B cell (primary cell): ENCODE measurements at regions not wholly inside any gene's neighbourhood (a gene's known extent, or its start where the extent isn't known, plus 50 kb on each side); places are given as distances from the start of the nearest gene placed in this dataset.

Experiments
- ATAC-seq: fragments of 200-7000 bp; cut with Tn5 transposase; one replicate; pipeline ENCODE4 v1.10.0; 2021; ENCODE audit warnings: low read depth, mild to moderate bottlenecking, moderate number of reproducible peaks, moderate library complexity
- CTCF ChIA-PET: fragments of 350-600 bp; sonication (Branson Sonifier 250); formaldehyde crosslinking; loops from one replicate; lab custom pipeline; 2021; ENCODE audit warnings: antibody characterized with exemption, inconsistent platforms; lab: Charles Lee
- POLR2A ChIA-PET: fragments of 350-600 bp; sonication (Branson Sonifier 250); formaldehyde crosslinking; loops from one replicate; lab custom pipeline; 2021; ENCODE audit warnings: antibody characterized with exemption; lab: Charles Lee
- DNase-seq: peaks from one replicate; pipeline ENCODE4 v3.0.0; 2013
- H2AFZ ChIP-seq: 2 replicates; pipeline ENCODE4 v1.6.1; 2012; ENCODE audit warnings: mild to moderate bottlenecking, low read depth, low read length; ENCODE audit not compliant: insufficient read depth, poor library complexity, severe bottlenecking
- H3K27ac ChIP-seq, 2 donors: 1 replicate in 1 of 2; 2 replicates in 1 of 2; pipeline ENCODE4 v1.5.1; 2012 to 2013; ENCODE audit warnings: low read length in 2 of 2, mild to moderate bottlenecking in 2 of 2, moderate library complexity in 1 of 2
- H3K27me3 ChIP-seq, 4 experiments: fragments of 200-600 bp in 1 of 4; sonication (generic) in 1 of 4; replicated peaks in 1 of 4; 1 replicate in 2 of 4; 2 replicates in 2 of 4; pipeline versions ENCODE4 v1.6.1 to v1.7.0; 2013 to 2016; ENCODE audit warnings: low read length in 3 of 4, mild to moderate bottlenecking in 2 of 4, mixed read lengths in 1 of 4, moderate library complexity in 1 of 4; ENCODE audit not compliant: insufficient read depth in 4 of 4, control insufficient read depth in 3 of 4; ENCODE audit errors: control extremely low read depth in 1 of 4
- H3K36me3 ChIP-seq, 2 experiments: replicated peaks in 1 of 2; 1 replicate in 1 of 2; 2 replicates in 1 of 2; pipeline versions ENCODE4 v1.6.1 to v1.7.1; 2013; ENCODE audit warnings: low read length in 1 of 2; ENCODE audit not compliant: insufficient read depth in 2 of 2, control insufficient read depth in 1 of 2; ENCODE audit errors: control extremely low read depth in 1 of 2, extremely low read depth in 1 of 2
- H3K4me1 ChIP-seq, 2 donors: fragments of 200-600 bp in 1 of 2; sonication (generic) in 1 of 2; 1 replicate in 1 of 2; 2 replicates in 1 of 2; pipeline versions ENCODE4 v1.5.1 to v1.6.1; 2013 to 2017; ENCODE audit warnings: low read length in 2 of 2; ENCODE audit not compliant: control insufficient read depth in 2 of 2, insufficient read depth in 2 of 2
- H3K4me2 ChIP-seq: replicated peaks from 2 replicates; pipeline ENCODE3; 2012; ENCODE audit warnings: mild to moderate bottlenecking, low read depth, low read length; ENCODE audit not compliant: poor library complexity, severe bottlenecking
- H3K4me3 ChIP-seq, 5 experiments: fragments of 200-600 bp in 1 of 5; sonication (generic) in 1 of 5; 1 replicate in 3 of 5; 2 replicates in 2 of 5; pipeline versions ENCODE4 v1.5.1 to v1.7.0; 2011 to 2016; ENCODE audit warnings: low read length in 4 of 5, mild to moderate bottlenecking in 4 of 5, low read depth in 2 of 5, control low read depth in 1 of 5, moderate library complexity in 1 of 5; ENCODE audit not compliant: insufficient read depth in 1 of 5; ENCODE audit errors: control extremely low read depth in 1 of 5, extremely low read depth in 1 of 5
- H3K79me2 ChIP-seq: fragments of 200-600 bp; sonication (generic); one replicate; pipeline ENCODE4 v1.6.0; 2016; ENCODE audit warnings: low read length; ENCODE audit not compliant: control insufficient read depth, insufficient read depth
- H3K9ac ChIP-seq: fragments of 200-600 bp; sonication (generic); 2 replicates; pipeline ENCODE4 v1.6.1; 2017; ENCODE audit warnings: mild to moderate bottlenecking, low read length, moderate library complexity
- H3K9me3 ChIP-seq, 3 donors: one replicate each; pipeline versions ENCODE4 v1.6.1 to v1.7.1; 2013; ENCODE audit warnings: low read length in 2 of 3; ENCODE audit not compliant: control insufficient read depth in 2 of 3, insufficient read depth in 1 of 3; ENCODE audit errors: control extremely low read depth in 1 of 3
- H4K20me1 ChIP-seq: 2 replicates; pipeline ENCODE4 v1.6.0; 2012; ENCODE audit warnings: mild to moderate bottlenecking, low read length; ENCODE audit not compliant: insufficient read depth, control insufficient read depth, poor library complexity, severe bottlenecking
- H3K27ac Mint-ChIP-seq: one replicate; pipeline ENCODE4 v1.8.0; 2021; ENCODE audit warnings: mixed read lengths
- H3K27me3 Mint-ChIP-seq: one replicate; pipeline ENCODE4 v1.8.0; 2021; ENCODE audit warnings: mixed read lengths
- H3K4me1 Mint-ChIP-seq: one replicate; pipeline ENCODE4 v1.8.0; 2021; ENCODE audit warnings: mixed read lengths
- H3K4me3 Mint-ChIP-seq: one replicate; pipeline ENCODE4 v1.8.0; 2021; ENCODE audit warnings: mixed read lengths
- H3K9me3 Mint-ChIP-seq: one replicate; pipeline ENCODE4 v1.8.0; 2022; ENCODE audit warnings: mixed read lengths; ENCODE audit not compliant: insufficient read depth
- CTCF ChIP-seq: fragments of 200-600 bp; IDR thresholded peaks from one replicate; pipeline ENCODE4 v1.8.0; 2022; ENCODE audit warnings: antibody characterized with exemption, mild to moderate bottlenecking
- EZH2 ChIP-seq: IDR thresholded peaks from 2 replicates; pipeline ENCODE4 v1.6.1; 2012; ENCODE audit warnings: borderline replicate concordance, low read depth, mild to moderate bottlenecking, moderate library complexity, low read length; ENCODE audit not compliant: insufficient read depth, poor library complexity, severe bottlenecking
- WGBS: methylation state at CpG from one replicate; pipeline ENCODE4 v1.1.5; 2013; ENCODE audit warnings: missing lambda C conversion rate; ENCODE audit not compliant: insufficient coverage; 5-methylcytosine and 5-hydroxymethylcytosine counted together
- intact Hi-C: fragments of 100-400 bp; cut with micrococcal nuclease; formaldehyde crosslinking; loops from one replicate; pipeline ENCODE4 v1.10.0; 2022

- no peak overlapping the region for H3K9ac ChIP-seq
- POLR2A ChIA-PET = no interaction called here
- intact Hi-C loops = no loop called here
These were observed 51.6 kb upstream of the CCN6 start for GRCh38 chr6:112002307-112002706.

More at GRCh38 chr6:112002307-112002706, 51.6 kb upstream of the CCN6 start:
- Histone ChIP-seq H3K4me2 (no peak overlapping the region), H3K4me1 (no peaks in the 10 kb centered on the region), H3K9me3 (no peaks in the 10 kb centered on the region), H3K27ac (no peak overlapping the region), H3K27me3 (no peaks in the 10 kb centered on the region), H2AFZ (no peak overlapping the region), H3K79me2 (no peaks in the 10 kb centered on the region), H3K4me3 (no peak overlapping the region), H4K20me1 (no peaks in the 10 kb centered on the region), H3K36me3 (no peaks in the 10 kb centered on the region)
- no CpG with 5 or more reads among the region's 1 CpG for WGBS
- TF ChIP-seq CTCF (no peak), EZH2 (no peak)
- DNase-seq (no peak), ATAC-seq (no peak)
- Mint-ChIP-seq H3K4me1 (no peaks in the 10 kb centered on the region), H3K9me3 (no peaks in the 10 kb centered on the region), H3K4me3 (no peak overlapping the region), H3K27ac (no peak overlapping the region), H3K27me3 (peaks cover 3% of the 10 kb centered on the region)
- CTCF ChIA-PET = interaction anchor here (1.4 kb wide), 1 partner anchor 293 kb away, joined by 5 read pairs; no protein-coding TSS in a partner anchor
